ENCODE measurements at regions not wholly inside any gene's neighbourhood (a gene's known extent, or its start where the extent isn't known, plus 50 kb on each side); places are given as distances from the start of the nearest gene placed in this dataset.
A peak's percentile ranks its signal among the peaks of the same experiment; 100 is the strongest.

DNA sequence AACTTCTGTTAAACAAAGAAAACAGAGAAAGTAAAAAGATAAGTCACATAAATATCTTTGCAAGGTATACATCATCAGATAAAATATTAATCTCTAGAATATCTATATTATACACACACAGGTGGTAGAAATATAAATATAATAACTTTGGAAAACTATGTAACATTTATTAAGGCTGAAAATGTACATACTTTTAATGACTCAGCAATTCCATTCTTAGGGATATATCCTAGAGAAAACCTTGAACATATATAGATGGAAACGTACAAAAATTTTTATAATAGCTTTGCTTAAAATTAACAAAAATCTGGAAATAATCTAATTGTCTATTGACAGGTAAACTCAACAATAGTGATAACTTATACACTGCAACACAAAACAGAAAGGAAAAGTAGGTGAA, 381.3 kb downstream of the GPD2 start:
- POLR2A ChIA-PET: no interaction called here
- Mint-ChIP-seq H3K9me3 (no peaks in the 10 kb centered on the region), H3K27me3 (ENCODE audit: low read depth) (no peaks in the 10 kb centered on the region), H3K4me1 (peaks cover 7% of the 10 kb centered on the region), H3K27ac (no peak overlapping the region), H3K36me3 (no peaks in the 10 kb centered on the region), H3K4me3 (no peak overlapping the region)
- no peak for TF ChIP-seq ATF2 (CRISPR knock-in tag; IDR thresholded peaks at IDR 0.05; ENCODE audit: borderline replicate concordance, low read depth)
- no peak for TF ChIP-seq MAX (CRISPR knock-in tag; IDR thresholded peaks at IDR 0.05)
- TF ChIP-seq HMGA2 (CRISPR knock-in tag; IDR thresholded peaks at IDR 0.05): no peak
- no peak for ATAC-seq
- CTCF ChIA-PET: interaction anchor here (1.1 kb wide), 1 partner anchor 482 kb away, joined by 3 read pairs; no protein-coding TSS in a partner anchor
- no peak for DNase-seq (ENCODE audit: low spot score)

GRCh38 chr2:156818221-156818620, 382.0 kb downstream of the GPD2 start:
- Mint-ChIP-seq H3K4me3 (no peak overlapping the region), H3K9me3 (no peaks in the 10 kb centered on the region), H3K36me3 (no peaks in the 10 kb centered on the region), H3K27me3 (ENCODE audit: low read depth) (no peaks in the 10 kb centered on the region), H3K27ac (no peak overlapping the region), H3K4me1 (peaks cover 7% of the 10 kb centered on the region)
- ChIA-PET POLR2A (no interaction called here), CTCF (interaction anchor here (0.5 to 1.1 kb wide), 2 partner anchors 483 to 1157 kb away, joined by 3 to 4 read pairs; no protein-coding TSS in a partner anchor)
- DNase-seq (ENCODE audit: low spot score): no peak
- ATAC-seq: peak; percentile 55
- TF ChIP-seq ZNF671 (CRISPR knock-in tag; IDR thresholded peaks at IDR 0.05): no peak
- no peak for TF ChIP-seq ZNF138 (CRISPR knock-in tag; conservative IDR thresholded peaks at IDR 0.05)
- TF ChIP-seq E2F4 (CRISPR knock-in tag; IDR thresholded peaks at IDR 0.05; ENCODE audit: borderline replicate concordance, low read depth): no peak
- TF ChIP-seq GRHL2 (CRISPR knock-in tag; IDR thresholded peaks at IDR 0.05; ENCODE audit: insufficient replicate concordance, severe bottlenecking): no peak
- TF ChIP-seq, protein P1, sequence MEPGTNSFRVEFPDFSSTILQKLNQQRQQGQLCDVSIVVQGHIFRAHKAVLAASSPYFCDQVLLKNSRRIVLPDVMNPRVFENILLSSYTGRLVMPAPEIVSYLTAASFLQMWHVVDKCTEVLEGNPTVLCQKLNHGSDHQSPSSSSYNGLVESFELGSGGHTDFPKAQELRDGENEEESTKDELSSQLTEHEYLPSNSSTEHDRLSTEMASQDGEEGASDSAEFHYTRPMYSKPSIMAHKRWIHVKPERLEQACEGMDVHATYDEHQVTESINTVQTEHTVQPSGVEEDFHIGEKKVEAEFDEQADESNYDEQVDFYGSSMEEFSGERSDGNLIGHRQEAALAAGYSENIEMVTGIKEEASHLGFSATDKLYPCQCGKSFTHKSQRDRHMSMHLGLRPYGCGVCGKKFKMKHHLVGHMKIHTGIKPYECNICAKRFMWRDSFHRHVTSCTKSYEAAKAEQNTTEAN (CRISPR knock-in tag; IDR thresholded peaks at IDR 0.05): no peak
- no peak for TF ChIP-seq SOX15 (CRISPR knock-in tag; IDR thresholded peaks at IDR 0.05)
- TF ChIP-seq, protein P2, sequence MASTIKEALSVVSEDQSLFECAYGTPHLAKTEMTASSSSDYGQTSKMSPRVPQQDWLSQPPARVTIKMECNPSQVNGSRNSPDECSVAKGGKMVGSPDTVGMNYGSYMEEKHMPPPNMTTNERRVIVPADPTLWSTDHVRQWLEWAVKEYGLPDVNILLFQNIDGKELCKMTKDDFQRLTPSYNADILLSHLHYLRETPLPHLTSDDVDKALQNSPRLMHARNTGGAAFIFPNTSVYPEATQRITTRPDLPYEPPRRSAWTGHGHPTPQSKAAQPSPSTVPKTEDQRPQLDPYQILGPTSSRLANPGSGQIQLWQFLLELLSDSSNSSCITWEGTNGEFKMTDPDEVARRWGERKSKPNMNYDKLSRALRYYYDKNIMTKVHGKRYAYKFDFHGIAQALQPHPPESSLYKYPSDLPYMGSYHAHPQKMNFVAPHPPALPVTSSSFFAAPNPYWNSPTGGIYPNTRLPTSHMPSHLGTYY (CRISPR knock-in tag; IDR thresholded peaks at IDR 0.05): no peak
- no peak for TF ChIP-seq ARID4B (CRISPR knock-in tag; IDR thresholded peaks at IDR 0.05; ENCODE audit: borderline replicate concordance)
- TF ChIP-seq TP53 (CRISPR knock-in tag; IDR thresholded peaks at IDR 0.05): no peak
- TF ChIP-seq ZNF512 (CRISPR knock-in tag; IDR thresholded peaks at IDR 0.05; ENCODE audit: borderline replicate concordance): no peak
- no peak for TF ChIP-seq ZNF219 (CRISPR knock-in tag; IDR thresholded peaks at IDR 0.05; ENCODE audit: borderline replicate concordance)
- TF ChIP-seq AR (CRISPR knock-in tag; IDR thresholded peaks at IDR 0.05): no peak
- TF ChIP-seq, protein P3, sequence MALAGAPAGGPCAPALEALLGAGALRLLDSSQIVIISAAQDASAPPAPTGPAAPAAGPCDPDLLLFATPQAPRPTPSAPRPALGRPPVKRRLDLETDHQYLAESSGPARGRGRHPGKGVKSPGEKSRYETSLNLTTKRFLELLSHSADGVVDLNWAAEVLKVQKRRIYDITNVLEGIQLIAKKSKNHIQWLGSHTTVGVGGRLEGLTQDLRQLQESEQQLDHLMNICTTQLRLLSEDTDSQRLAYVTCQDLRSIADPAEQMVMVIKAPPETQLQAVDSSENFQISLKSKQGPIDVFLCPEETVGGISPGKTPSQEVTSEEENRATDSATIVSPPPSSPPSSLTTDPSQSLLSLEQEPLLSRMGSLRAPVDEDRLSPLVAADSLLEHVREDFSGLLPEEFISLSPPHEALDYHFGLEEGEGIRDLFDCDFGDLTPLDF (CRISPR knock-in tag; IDR thresholded peaks at IDR 0.05): no peak
- TF ChIP-seq, protein P4, sequence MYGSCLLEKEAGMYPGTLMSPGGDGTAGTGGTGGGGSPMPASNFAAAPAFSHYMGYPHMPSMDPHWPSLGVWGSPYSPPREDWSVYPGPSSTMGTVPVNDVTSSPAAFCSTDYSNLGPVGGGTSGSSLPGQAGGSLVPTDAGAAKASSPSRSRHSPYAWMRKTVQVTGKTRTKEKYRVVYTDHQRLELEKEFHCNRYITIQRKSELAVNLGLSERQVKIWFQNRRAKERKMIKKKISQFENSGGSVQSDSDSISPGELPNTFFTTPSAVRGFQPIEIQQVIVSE (CRISPR knock-in tag; IDR thresholded peaks at IDR 0.05; ENCODE audit: borderline replicate concordance): no peak
- TF ChIP-seq ZNF232 (CRISPR knock-in tag; IDR thresholded peaks at IDR 0.05): no peak
